Endothelial cell of umbilical vein (primary cell): ENCODE measurements at regions not wholly inside any gene's neighbourhood (a gene's known extent, or its start where the extent isn't known, plus 50 kb on each side); places are given as distances from the start of the nearest gene placed in this dataset.
A peak's percentile ranks its signal among the peaks of the same experiment; 100 is the strongest.

Experiments used
- BruUV-seq: library from RNA; stranded (reverse); fragments of 400-500 nt; replicated peaks from 2 replicates; lab custom pipeline; 2021; lab: Mats Ljungman, UMichigan
- CTCF ChIA-PET: fragments of 300-600, 350-600 bp; sonication (Branson Sonifier 250); formaldehyde crosslinking; loops from one replicate; lab custom pipeline; 2021; ENCODE audit warnings: antibody characterized with exemption, inconsistent platforms; lab: Charles Lee
- POLR2A ChIA-PET: fragments of 300-600, 350-600 bp; sonication (Branson Sonifier 250); formaldehyde crosslinking; loops from one replicate; lab custom pipeline; 2021; ENCODE audit warnings: antibody characterized with exemption, inconsistent platforms; lab: Charles Lee
- DNase-seq: peaks from one replicate; pipeline ENCODE4 v3.0.0-alpha.2; 2011; ENCODE audit warnings: low read depth, low spot score
- FAIRE-seq: peaks from 2 replicates; lab custom pipeline; 2011; peaks lifted over from hg19 to GRCh38; lab: Jason Lieb, UNC
- H2AFZ ChIP-seq: 2 replicates; pipeline ENCODE4 v1.6.0; 2012; ENCODE audit warnings: low read depth, low read length, control low read depth, inconsistent platforms
- H3K27ac ChIP-seq: 2 replicates; pipeline ENCODE4 v1.5.1; 2011; ENCODE audit warnings: low read depth, mild to moderate bottlenecking, control low read depth, low read length, moderate library complexity; ENCODE audit not compliant: insufficient read depth
- H3K27me3 ChIP-seq, 2 experiments: 2 replicates each; pipeline versions ENCODE4 v1.6.0 to v1.6.1; 2011; ENCODE audit warnings: low read length in 2 of 2, mixed read lengths in 1 of 2; ENCODE audit not compliant: control insufficient read depth in 2 of 2, insufficient read depth in 2 of 2
- H3K36me3 ChIP-seq, 2 experiments: 2 replicates in 1 of 2; 3 replicates in 1 of 2; pipeline ENCODE4 v1.5.1; 2011; ENCODE audit warnings: low read length in 2 of 2, mild to moderate bottlenecking in 1 of 2, moderate library complexity in 1 of 2; ENCODE audit not compliant: control insufficient read depth in 2 of 2, insufficient read depth in 2 of 2; ENCODE audit errors: extremely low read depth in 1 of 2
- H3K4me1 ChIP-seq: 3 replicates; pipeline ENCODE4 v1.5.1; 2011; ENCODE audit warnings: mild to moderate bottlenecking, low read length; ENCODE audit not compliant: control insufficient read depth, insufficient read depth; ENCODE audit errors: extremely low read depth
- H3K4me2 ChIP-seq: 2 replicates; pipeline ENCODE4 v1.6.1; 2011; ENCODE audit warnings: low read length, control low read depth, mixed read lengths; ENCODE audit not compliant: insufficient read depth
- H3K4me3 ChIP-seq, 3 experiments: fragments of 200-600 bp in 1 of 3; sonication (generic), shearing (Covaris generic) in 1 of 3; replicated peaks in 1 of 3; 2 replicates each; pipeline ENCODE4 v1.5.1; 2011 to 2016; ENCODE audit warnings: control low read depth in 3 of 3, low read length in 3 of 3, mild to moderate bottlenecking in 2 of 3, inconsistent platforms in 1 of 3, low read depth in 1 of 3, moderate library complexity in 1 of 3; ENCODE audit not compliant: insufficient read depth in 1 of 3
- H3K79me2 ChIP-seq: 2 replicates; pipeline ENCODE4 v1.6.0; 2012; ENCODE audit warnings: low read length, inconsistent platforms; ENCODE audit not compliant: control insufficient read depth, insufficient read depth
- H3K9ac ChIP-seq: replicated peaks from 2 replicates; pipeline ENCODE3; 2011; ENCODE audit warnings: low read length, control low read depth; ENCODE audit not compliant: insufficient read depth; ENCODE audit errors: extremely low read depth
- H3K9me1 ChIP-seq: replicated peaks from 3 replicates; pipeline ENCODE4 v1.6.0; 2011; ENCODE audit warnings: mild to moderate bottlenecking, low read length; ENCODE audit not compliant: control insufficient read depth, insufficient read depth; ENCODE audit errors: extremely low read depth
- H3K9me3 ChIP-seq: replicated peaks from 2 replicates; pipeline ENCODE4 v1.5.1; 2012; ENCODE audit warnings: low read length, inconsistent platforms; ENCODE audit not compliant: control insufficient read depth, insufficient read depth
- H4K20me1 ChIP-seq: replicated peaks from 2 replicates; pipeline ENCODE3; 2011; ENCODE audit warnings: mild to moderate bottlenecking, low read length; ENCODE audit not compliant: control insufficient read depth, insufficient read depth; ENCODE audit errors: extremely low read depth
- EZH2 ChIP-seq: IDR thresholded peaks from 2 replicates; pipeline ENCODE4 v1.6.1; 2012; ENCODE audit warnings: borderline replicate concordance, low read depth, mild to moderate bottlenecking, moderate library complexity, low read length, inconsistent platforms; ENCODE audit not compliant: severe bottlenecking
- FOS ChIP-seq: IDR thresholded peaks from 2 replicates; pipeline ENCODE4 v1.6.1; 2011; ENCODE audit warnings: mild to moderate bottlenecking, low read length, moderate library complexity, borderline replicate concordance; ENCODE audit not compliant: insufficient read depth
- GATA2 ChIP-seq: IDR thresholded peaks from 2 replicates; pipeline ENCODE4 v1.7.0; 2011; ENCODE audit warnings: low read depth, mild to moderate bottlenecking, moderate library complexity, mixed read lengths, low read length; ENCODE audit not compliant: insufficient read length, insufficient read depth
- JUN ChIP-seq: IDR thresholded peaks from 2 replicates; pipeline ENCODE4 v1.6.1; 2011; ENCODE audit warnings: borderline replicate concordance, low read depth; ENCODE audit not compliant: insufficient read length, insufficient read depth
- MYC ChIP-seq: IDR thresholded peaks from one replicate; pipeline ENCODE4 v1.6.1; 2011; ENCODE audit warnings: mild to moderate bottlenecking, low read depth, low read length
- POLR2A ChIP-seq: IDR thresholded peaks from 2 replicates; pipeline ENCODE4 v1.6.1; 2012; ENCODE audit warnings: low read depth, mild to moderate bottlenecking, control low read depth, low read length
- POLR2AphosphoS5 ChIP-seq: IDR thresholded peaks from 2 replicates; pipeline ENCODE4 v1.6.1; 2012; ENCODE audit warnings: low read depth, mild to moderate bottlenecking, control low read depth, low read length, moderate library complexity; ENCODE audit not compliant: insufficient read depth
- dilution Hi-C: fragments of 300-500 bp; cut with MboI; formaldehyde crosslinking; loops from one replicate; pipeline ENCODE4 v1.15.0; 2019; ENCODE audit warnings: low sequenced_read_pairs; ENCODE audit not compliant: extremely low pct_ligation_motif_present
- intact Hi-C: fragments of 100-400 bp; cut with micrococcal nuclease; formaldehyde crosslinking; loops from one replicate; pipeline ENCODE4 v1.10.0; 2022
- TF ChIP-seq, protein P1 (sequence below), 2 donors: IDR thresholded peaks; 1 replicate in 1 of 2; 2 replicates in 1 of 2; pipeline ENCODE4 v1.5.1; 2011; ENCODE audit warnings: low read length in 2 of 2, mild to moderate bottlenecking in 2 of 2, moderate library complexity in 2 of 2, control low read depth in 1 of 2, inconsistent platforms in 1 of 2, low read depth in 1 of 2; ENCODE audit not compliant: insufficient read depth in 1 of 2; ENCODE audit errors: extremely low read depth in 1 of 2
- TF ChIP-seq, protein P2 (sequence below): IDR thresholded peaks from 2 replicates; pipeline ENCODE4 v1.6.1; 2011; ENCODE audit not compliant: insufficient read depth, insufficient read length

DNA sequence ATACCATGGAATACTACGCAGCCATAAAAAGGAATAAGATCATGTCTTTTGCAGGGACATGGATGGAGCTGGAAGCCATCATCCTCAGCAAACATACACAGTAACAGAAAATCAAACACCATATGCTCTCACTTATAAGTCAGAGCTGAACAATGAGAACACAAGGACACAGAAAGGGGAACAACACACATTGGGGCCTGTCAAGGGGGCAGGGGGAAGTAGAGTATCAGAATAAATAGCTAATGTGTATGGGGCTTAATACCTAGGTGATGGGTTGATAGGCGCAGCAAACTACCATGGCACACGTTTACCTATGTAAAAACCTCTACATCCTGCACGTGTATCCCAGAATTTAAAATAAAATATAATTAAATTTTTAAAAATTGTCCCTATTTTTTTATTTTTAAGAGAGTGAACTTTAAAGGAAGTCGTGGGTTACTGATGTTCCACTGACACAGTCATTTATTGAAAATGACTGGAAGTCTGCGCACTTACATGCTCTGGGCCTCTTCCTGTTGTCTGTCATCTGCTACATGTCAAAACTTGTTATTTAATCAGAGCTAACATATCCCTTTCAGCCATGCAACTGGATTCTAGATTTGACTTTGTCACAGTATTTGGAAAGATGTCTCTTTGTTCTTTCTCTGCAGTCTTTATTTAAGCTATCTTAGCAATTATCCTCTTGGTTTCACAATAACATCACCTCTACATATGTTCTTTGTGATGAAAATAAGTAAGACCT lies 73.7 kb upstream of the ABCB5 start:
- intact Hi-C loops = no loop called here
- FAIRE-seq (no peak), DNase-seq (no peak)
- Histone ChIP-seq H3K27me3 (no peaks in the 10 kb centered on the region), H2AFZ (peak overlapping the region; percentile 69), H3K9ac (no peak overlapping the region), H3K79me2 (no peaks in the 10 kb centered on the region), H3K27ac (no peak overlapping the region), H3K36me3 (no peaks in the 10 kb centered on the region), H4K20me1 (no peaks in the 10 kb centered on the region), H3K4me2 (no peak overlapping the region), H3K9me3 (no peaks in the 10 kb centered on the region), H3K4me3 (no peak overlapping the region), H3K4me1 (peaks cover 14% of the 10 kb centered on the region), H3K9me1 (no peaks in the 10 kb centered on the region)
- POLR2A ChIA-PET = no interaction called here
- CTCF ChIA-PET = interaction anchor here (1.0 to 1.1 kb wide), 3 partner anchors 10 to 57 kb away, joined by 4 to 5 read pairs (median 4); no protein-coding TSS in a partner anchor
- no TSS peak for BruUV-seq
- dilution Hi-C loops = no loop called here
- TF ChIP-seq MYC (no peak), FOS (no peak), EZH2 (no peak), POLR2A (no peak), GATA2 (no peak), POLR2AphosphoS5 (no peak), JUN (no peak)
- TF ChIP-seq, protein P1, sequence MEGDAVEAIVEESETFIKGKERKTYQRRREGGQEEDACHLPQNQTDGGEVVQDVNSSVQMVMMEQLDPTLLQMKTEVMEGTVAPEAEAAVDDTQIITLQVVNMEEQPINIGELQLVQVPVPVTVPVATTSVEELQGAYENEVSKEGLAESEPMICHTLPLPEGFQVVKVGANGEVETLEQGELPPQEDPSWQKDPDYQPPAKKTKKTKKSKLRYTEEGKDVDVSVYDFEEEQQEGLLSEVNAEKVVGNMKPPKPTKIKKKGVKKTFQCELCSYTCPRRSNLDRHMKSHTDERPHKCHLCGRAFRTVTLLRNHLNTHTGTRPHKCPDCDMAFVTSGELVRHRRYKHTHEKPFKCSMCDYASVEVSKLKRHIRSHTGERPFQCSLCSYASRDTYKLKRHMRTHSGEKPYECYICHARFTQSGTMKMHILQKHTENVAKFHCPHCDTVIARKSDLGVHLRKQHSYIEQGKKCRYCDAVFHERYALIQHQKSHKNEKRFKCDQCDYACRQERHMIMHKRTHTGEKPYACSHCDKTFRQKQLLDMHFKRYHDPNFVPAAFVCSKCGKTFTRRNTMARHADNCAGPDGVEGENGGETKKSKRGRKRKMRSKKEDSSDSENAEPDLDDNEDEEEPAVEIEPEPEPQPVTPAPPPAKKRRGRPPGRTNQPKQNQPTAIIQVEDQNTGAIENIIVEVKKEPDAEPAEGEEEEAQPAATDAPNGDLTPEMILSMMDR (IDR thresholded peaks at IDR 0.05; ENCODE audit: extremely low read depth in 1 of 2, insufficient read depth in 1 of 2, low read depth in 1 of 2, low read length in 2 of 2) = no peak
- TF ChIP-seq, protein P2, sequence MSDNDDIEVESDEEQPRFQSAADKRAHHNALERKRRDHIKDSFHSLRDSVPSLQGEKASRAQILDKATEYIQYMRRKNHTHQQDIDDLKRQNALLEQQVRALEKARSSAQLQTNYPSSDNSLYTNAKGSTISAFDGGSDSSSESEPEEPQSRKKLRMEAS = no peak
